Breast epithelium (tissue), 3 donors: ENCODE measurements at regions not wholly inside any gene's neighbourhood (a gene's known extent, or its start where the extent isn't known, plus 50 kb on each side); places are given as distances from the start of the nearest gene placed in this dataset.

Experiments
- CTCF ChIP-seq, 3 donors: fragments of 450-650 bp; IDR thresholded peaks; one replicate each; pipeline ENCODE4 v1.5.1; 2016 to 2017; ENCODE audit warnings: antibody characterized with exemption in 3 of 3, mild to moderate bottlenecking in 3 of 3, moderate library complexity in 3 of 3
- POLR2A ChIP-seq: fragments of 450-650 bp; IDR thresholded peaks from one replicate; pipeline ENCODE4 v1.6.1; 2016; ENCODE audit warnings: antibody characterized with exemption, mild to moderate bottlenecking, moderate library complexity

- TF ChIP-seq CTCF (IDR thresholded peaks at IDR 0.05) (no peak), POLR2A (no peak)
Observed at GRCh38 chr17:30677550-30678249, 146.8 kb downstream of the CRLF3 start.
